NCI-H1092 (cell line): ENCODE measurements at regions not wholly inside any gene's neighbourhood (a gene's known extent, or its start where the extent isn't known, plus 50 kb on each side); places are given as distances from the start of the nearest gene placed in this dataset.
"Not testable (repeated sequence)": the region's sequence is repeated elsewhere in the genome, so short reads cannot be mapped to it uniquely, and the experiment has no call there.

ENCODE experiments used
- DNase-seq: peaks from one replicate; lab custom pipeline; 2025; lab: John Stamatoyannopoulos, UW

DNA sequence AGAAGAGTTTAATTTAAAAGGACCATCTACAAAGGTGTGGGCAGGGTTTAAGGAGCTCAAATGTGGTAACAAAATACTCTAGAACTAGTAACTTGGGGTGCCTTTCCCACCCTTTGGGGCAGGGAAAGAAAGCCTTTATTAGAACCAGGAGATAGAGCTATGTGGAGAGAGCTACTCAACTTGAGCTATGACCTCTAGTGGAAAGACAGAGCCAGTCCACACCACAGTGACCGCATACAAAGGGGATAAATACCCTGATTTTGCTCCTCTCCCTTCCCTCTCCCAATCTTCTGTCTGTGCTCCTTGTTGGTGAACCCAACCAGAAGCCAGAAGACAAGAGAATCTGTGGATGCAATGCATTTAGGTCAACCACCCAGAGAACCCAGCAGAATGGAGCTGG lies 54.4 kb upstream of the JAK1 start:
- no peak for DNase-seq

- no peak for DNase-seq
These were observed 55.4 kb upstream of the JAK1 start for GRCh38 chr1:65021795-65022194.

GRCh38 chr1:65022216-65022615 lies 55.9 kb upstream of the JAK1 start:
- DNase-seq = no peak

DNA sequence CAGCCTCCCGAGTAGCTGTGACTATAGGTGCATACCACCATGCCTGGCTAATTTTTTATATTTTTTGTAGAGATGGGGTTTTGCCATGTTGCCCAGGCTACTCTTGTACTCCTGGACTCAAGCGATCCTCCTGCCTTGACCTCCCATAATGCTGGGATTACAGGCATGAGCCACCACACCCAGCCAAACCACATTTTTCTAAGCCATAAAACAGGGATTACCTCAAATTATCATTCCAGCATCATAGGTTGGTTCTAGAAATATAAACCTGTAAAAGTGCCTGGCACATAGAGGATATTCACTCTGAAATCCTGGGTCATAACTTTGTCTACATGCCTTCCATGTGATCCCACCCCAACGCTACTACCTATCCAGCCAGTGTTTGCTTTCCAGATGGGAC lies 59.4 kb upstream of the JAK1 start:
- no peak for DNase-seq

- no peak for DNase-seq
These were observed 59.9 kb upstream of the JAK1 start for GRCh38 chr1:65026235-65026634.

- no peak for DNase-seq
These were observed 61.5 kb upstream of the JAK1 start for GRCh38 chr1:65027666-65028358.

DNA sequence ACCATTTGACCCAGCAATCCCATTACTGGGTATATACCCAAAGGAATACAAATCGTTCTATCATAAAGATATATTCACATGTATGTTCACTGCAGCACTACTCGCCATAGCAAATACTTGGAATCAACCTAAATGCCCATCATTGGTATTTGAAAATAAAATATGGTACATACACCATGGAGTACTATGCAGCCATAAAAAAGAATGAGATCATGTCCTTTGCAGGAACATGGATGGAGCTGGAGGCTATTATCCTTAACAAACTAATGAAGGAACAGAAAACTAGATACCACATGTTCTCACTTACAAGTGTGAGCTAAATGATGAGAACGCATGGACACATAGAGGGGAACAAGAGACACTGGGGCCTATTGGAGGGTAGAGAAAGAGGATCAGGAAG lies 63.1 kb upstream of the JAK1 start:
- DNase-seq = not testable (repeated sequence)

GRCh38 chr1:65034879-65035278 lies 68.5 kb upstream of the JAK1 start:
- not testable (repeated sequence) for DNase-seq

- DNase-seq = no peak
These were observed 70.3 kb upstream of the JAK1 start for GRCh38 chr1:65036570-65037051.

- DNase-seq = no peak
These were observed 72.7 kb upstream of the JAK1 start for GRCh38 chr1:65039066-65039465.

- no peak for DNase-seq
These were observed 73.2 kb upstream of the JAK1 start for GRCh38 chr1:65039508-65039907.

- DNase-seq = no peak
These were observed 76.1 kb upstream of the JAK1 start for GRCh38 chr1:65042467-65042866.

- DNase-seq = no peak
These were observed 78.1 kb upstream of the JAK1 start for GRCh38 chr1:65044411-65044810.

GRCh38 chr1:65045022-65045817 lies 78.9 kb upstream of the JAK1 start:
- DNase-seq = no peak

- DNase-seq = no peak
These were observed 82.0 kb upstream of the JAK1 start for GRCh38 chr1:65048335-65048734.

DNA sequence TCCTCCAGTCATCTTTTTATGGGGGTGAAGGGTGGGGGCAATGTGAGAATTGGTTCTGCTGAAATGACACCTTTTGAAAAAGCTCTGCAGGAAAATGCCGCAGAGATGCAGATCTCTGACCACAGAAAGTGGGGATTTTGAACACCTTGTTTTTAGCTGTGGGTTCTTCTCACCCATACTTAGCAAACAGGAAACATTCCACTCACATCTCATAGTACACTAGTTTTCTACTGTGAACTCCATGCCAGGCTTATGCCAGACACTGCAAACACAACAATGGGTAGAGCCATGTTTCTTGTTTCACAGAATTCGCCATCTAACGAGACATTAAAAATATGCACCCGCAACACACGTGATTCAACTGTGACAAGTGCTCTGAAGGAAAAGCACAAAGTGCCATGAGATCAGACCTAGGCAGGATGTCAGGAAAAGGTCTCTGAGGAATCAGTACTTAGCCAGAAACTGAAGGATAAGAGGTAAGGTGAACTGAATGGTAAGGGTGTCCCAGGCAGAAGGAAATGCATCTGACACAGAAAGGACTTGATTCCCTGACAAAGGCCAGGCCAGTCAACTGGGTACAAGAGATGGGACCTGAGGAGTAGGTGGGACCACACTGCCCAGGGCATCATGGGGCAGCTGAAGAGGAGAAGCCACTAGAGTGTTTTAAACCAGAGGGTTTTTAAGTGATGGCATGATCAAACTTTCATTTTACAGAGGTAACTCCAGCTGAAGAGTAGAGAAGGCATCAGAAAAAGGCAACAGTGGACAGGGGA lies 83.8 kb upstream of the JAK1 start:
- DNase-seq = no peak

DNA sequence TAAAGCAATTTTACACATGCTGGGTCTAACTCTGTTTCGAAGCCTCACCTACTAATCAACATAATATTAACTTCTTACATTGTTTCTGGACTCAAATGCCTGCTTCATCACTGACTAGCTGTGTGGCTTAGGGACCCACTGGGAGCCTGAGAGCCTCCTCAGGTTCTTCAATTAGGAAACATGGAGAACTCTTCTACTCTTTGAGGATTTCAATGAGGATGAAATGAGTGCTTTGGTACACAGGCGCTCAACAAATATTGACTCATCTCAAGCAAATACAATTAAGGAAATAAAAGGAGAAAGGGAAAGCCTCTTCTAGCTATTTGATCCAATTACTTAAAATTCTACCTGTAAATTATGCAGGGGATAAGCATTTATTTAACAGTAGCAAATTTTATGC lies 84.4 kb upstream of the JAK1 start:
- DNase-seq = no peak

- no peak for DNase-seq
These were observed 88.1 kb upstream of the JAK1 start for GRCh38 chr1:65054481-65054880.

- no peak for DNase-seq
These were observed 89.4 kb upstream of the JAK1 start for GRCh38 chr1:65055747-65056146.

DNA sequence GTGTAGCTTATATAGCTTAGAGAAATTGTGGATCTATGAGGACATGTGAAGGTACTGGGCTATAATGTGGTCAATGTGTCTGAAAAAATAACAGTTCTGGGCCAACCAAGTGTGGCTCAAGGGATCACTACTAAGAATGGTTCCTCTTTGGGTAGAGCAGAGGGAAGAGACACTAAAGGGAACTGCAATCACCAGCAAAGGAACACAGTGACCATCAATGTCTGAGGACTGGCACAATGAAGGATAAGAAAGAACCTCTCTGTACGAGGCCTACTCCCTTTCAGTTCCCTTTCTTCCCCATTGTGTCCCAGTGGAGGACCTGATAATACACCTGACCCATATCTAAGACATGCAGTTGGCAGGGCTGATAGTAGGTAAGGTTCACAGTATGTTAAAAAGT lies 89.9 kb upstream of the JAK1 start:
- no peak for DNase-seq

- no peak for DNase-seq
These were observed 90.5 kb upstream of the JAK1 start for GRCh38 chr1:65056866-65057265.

GRCh38 chr1:65059930-65060538 lies 88.0 kb upstream of the AK4 start:
- DNase-seq = no peak
